ENCODE measurements at regions not wholly inside any gene's neighbourhood (a gene's known extent, or its start where the extent isn't known, plus 50 kb on each side); places are given as distances from the start of the nearest gene placed in this dataset.

- Histone ChIP-seq H3K9ac (ENCODE audit: low read depth, low read length) (no peak overlapping the region), H2BK15ac (ENCODE audit: low read depth, low read length) (no peak overlapping the region), H3K23ac (ENCODE audit: low read depth, low read length) (no peak overlapping the region), H3K14ac (replicated peaks; ENCODE audit: low read depth, low read length) (no peak overlapping the region), H2BK120ac (ENCODE audit: low read depth, low read length) (no peak overlapping the region), H2BK5ac (ENCODE audit: low read depth, low read length, poor library complexity, severe bottlenecking) (no peak overlapping the region), H3K27me3 (ENCODE audit: control insufficient read depth, insufficient read depth, low read length) (no peaks in the 10 kb centered on the region), H3K79me1 (ENCODE audit: low read depth in 1 of 2, low read length in 2 of 2) (no peaks in the 10 kb centered on the region), H4K8ac (ENCODE audit: low read depth in 2 of 2, low read length in 2 of 2) (no peak overlapping the region), H3K4me3 (ENCODE audit: insufficient read depth, low read depth, low read length) (no peak overlapping the region), H3K4ac (ENCODE audit: low read depth, low read length) (no peak overlapping the region), H3K4me1 (ENCODE audit: control insufficient read depth, insufficient read depth, low read length) (no peaks in the 10 kb centered on the region), H4K91ac (ENCODE audit: insufficient read depth, low read depth, low read length) (no peak overlapping the region), H3K27ac (ENCODE audit: insufficient read depth, low read length) (no peak overlapping the region), H4K20me1 (ENCODE audit: insufficient read depth, low read length) (no peaks in the 10 kb centered on the region), H2AK9ac (replicated peaks; ENCODE audit: low read depth, low read length, poor library complexity) (no peak overlapping the region), H3K18ac (ENCODE audit: low read depth, low read length) (no peak overlapping the region), H2BK20ac (ENCODE audit: low read depth, low read length) (no peak overlapping the region), H2AFZ (replicated peaks; ENCODE audit: low read length, poor library complexity) (no peak overlapping the region), H3K36me3 (ENCODE audit: control insufficient read depth, insufficient read depth, low read length) (no peaks in the 10 kb centered on the region), H3K4me2 (ENCODE audit: low read depth, low read length) (no peak overlapping the region), H4K5ac (ENCODE audit: low read depth, low read length) (no peak overlapping the region), H3K9me3 (ENCODE audit: control insufficient read depth, insufficient read depth, low read length) (peaks cover 2% of the 10 kb centered on the region), H3K9me1 (ENCODE audit: insufficient read depth, low read length) (no peaks in the 10 kb centered on the region), H2AK5ac (ENCODE audit: low read depth, low read length) (no peak overlapping the region), H3K56ac (ENCODE audit: extremely low read depth, insufficient read depth, low read length) (no peak overlapping the region)
- ChIA-PET POLR2A (ENCODE audit: unreplicated experiment) (no interaction called here), CTCF (no interaction called here)
- ATAC-seq (ENCODE audit: low read depth) (no peak), DNase-seq (no peak)
- no TSS peak for BruUV-seq (replicated peaks)
- TF ChIP-seq ELK1 (IDR thresholded peaks at IDR 0.05; ENCODE audit: borderline replicate concordance, low read depth, low read length): no peak
- TF ChIP-seq NFE2L2 (IDR thresholded peaks at IDR 0.05; ENCODE audit: low read depth, low read length): no peak
- no peak for TF ChIP-seq RFX5 (IDR thresholded peaks at IDR 0.05; ENCODE audit: low read depth, low read length)
- no peak for TF ChIP-seq MAFK (IDR thresholded peaks at IDR 0.05; ENCODE audit: low read depth, low read length)
- no peak for TF ChIP-seq CTCF (conservative IDR thresholded peaks at IDR 0.05; ENCODE audit: low read depth, low read length)
- no peak for TF ChIP-seq MAZ (IDR thresholded peaks at IDR 0.05; ENCODE audit: borderline replicate concordance, low read depth, low read length)
- no peak for TF ChIP-seq CHD1 (IDR thresholded peaks at IDR 0.05; ENCODE audit: low read depth, low read length)
- TF ChIP-seq SMC3 (IDR thresholded peaks at IDR 0.05; ENCODE audit: low read depth, low read length): no peak
- no peak for TF ChIP-seq BHLHE40 (IDR thresholded peaks at IDR 0.05; ENCODE audit: low read depth, low read length)
- TF ChIP-seq CEBPB (IDR thresholded peaks at IDR 0.05; ENCODE audit: low read depth, low read length): no peak
- TF ChIP-seq RAD21 (IDR thresholded peaks at IDR 0.05; ENCODE audit: low read length): no peak
- TF ChIP-seq POLR2A (IDR thresholded peaks at IDR 0.05; ENCODE audit: low read depth, low read length): no peak
- TF ChIP-seq USF2 (IDR thresholded peaks at IDR 0.05; ENCODE audit: low read depth, low read length): no peak
- TF ChIP-seq RCOR1 (IDR thresholded peaks at IDR 0.05; ENCODE audit: insufficient replicate concordance, low read length): no peak
- intact Hi-C loops (cut with micrococcal nuclease) (no loop called here), in situ Hi-C loops (cut with MboI; ENCODE audit: low sequenced_read_pairs) (no loop called here), dilution Hi-C loops (cut with HindIII; ENCODE audit: low sequenced_read_pairs, unreplicated experiment) (no loop called here)
- WGBS, 2 experiments (ENCODE audit: extremely low coverage in 2 of 2, insufficient read length in 1 of 2): 50% methylated on average over 1 of the region's 3 CpGs; no CpG with 5 or more reads in 1 of the 2 experiments
These were observed 1210.4 kb downstream of the ADGRL3 start for GRCh38 chr4:62410371-62411003.

Data from IMR-90 (cell line).